ENCODE measurements at regions not wholly inside any gene's neighbourhood (a gene's known extent, or its start where the extent isn't known, plus 50 kb on each side); places are given as distances from the start of the nearest gene placed in this dataset.
"Not testable (repeated sequence)": the region's sequence is repeated elsewhere in the genome, so short reads cannot be mapped to it uniquely, and the experiment has no call there.

GRCh38 chr4:189806506-189806905 is 134.2 kb upstream of the FRG1 start:
- no peak overlapping the region for H3K4me3 ChIP-seq (ENCODE audit: low read length)
- DNase-seq (ENCODE audit: low read depth) = no peak
- TF ChIP-seq CTCF (IDR thresholded peaks at IDR 0.05; ENCODE audit: insufficient read depth, low read depth, low read length, missing control alignments) = no peak

- DNase-seq (ENCODE audit: low read depth) = no peak
- TF ChIP-seq CTCF (IDR thresholded peaks at IDR 0.05; ENCODE audit: insufficient read depth, low read depth, low read length, missing control alignments) = no peak
- H3K4me3 ChIP-seq (ENCODE audit: low read length) = no peak overlapping the region
Measured at GRCh38 chr4:189807031-189807430, 133.6 kb upstream of the FRG1 start.

GRCh38 chr4:189809241-189809735 is 131.4 kb upstream of the FRG1 start:
- TF ChIP-seq CTCF (IDR thresholded peaks at IDR 0.05; ENCODE audit: insufficient read depth, low read depth, low read length, missing control alignments) = no peak

GRCh38 chr4:189809839-189810238 is 130.8 kb upstream of the FRG1 start:
- H3K4me3 ChIP-seq (ENCODE audit: low read length) = no peak overlapping the region
- TF ChIP-seq CTCF (IDR thresholded peaks at IDR 0.05; ENCODE audit: insufficient read depth, low read depth, low read length, missing control alignments) = no peak
- DNase-seq (ENCODE audit: low read depth) = no peak

More at GRCh38 chr4:189809241-189809735, 131.4 kb upstream of the FRG1 start:
- no peak overlapping the region for H3K4me3 ChIP-seq (ENCODE audit: low read length)
- DNase-seq (ENCODE audit: low read depth) = no peak

- DNase-seq (ENCODE audit: low read depth); H3K4me3 ChIP-seq (ENCODE audit: low read length): not testable (repeated sequence)
Measured at GRCh38 chr4:189810318-189811181, 130.1 kb upstream of the FRG1 start.

- H3K4me3 ChIP-seq (ENCODE audit: low read length) = no peak overlapping the region
- no peak for TF ChIP-seq CTCF (IDR thresholded peaks at IDR 0.05; ENCODE audit: insufficient read depth, low read depth, low read length, missing control alignments)
- no peak for DNase-seq (ENCODE audit: low read depth)
Measured at GRCh38 chr4:189815404-189816192, 125.1 kb upstream of the FRG1 start.

GRCh38 chr4:189822326-189822725 is 118.3 kb upstream of the FRG1 start:
- DNase-seq (ENCODE audit: low read depth) = no peak
- no peak for TF ChIP-seq CTCF (IDR thresholded peaks at IDR 0.05; ENCODE audit: insufficient read depth, low read depth, low read length, missing control alignments)

More at GRCh38 chr4:189822326-189822725, 118.3 kb upstream of the FRG1 start:
- no peak overlapping the region for H3K4me3 ChIP-seq (ENCODE audit: low read length)
